ENCODE measurements at regions not wholly inside any gene's neighbourhood (a gene's known extent, or its start where the extent isn't known, plus 50 kb on each side); places are given as distances from the start of the nearest gene placed in this dataset.

DNA sequence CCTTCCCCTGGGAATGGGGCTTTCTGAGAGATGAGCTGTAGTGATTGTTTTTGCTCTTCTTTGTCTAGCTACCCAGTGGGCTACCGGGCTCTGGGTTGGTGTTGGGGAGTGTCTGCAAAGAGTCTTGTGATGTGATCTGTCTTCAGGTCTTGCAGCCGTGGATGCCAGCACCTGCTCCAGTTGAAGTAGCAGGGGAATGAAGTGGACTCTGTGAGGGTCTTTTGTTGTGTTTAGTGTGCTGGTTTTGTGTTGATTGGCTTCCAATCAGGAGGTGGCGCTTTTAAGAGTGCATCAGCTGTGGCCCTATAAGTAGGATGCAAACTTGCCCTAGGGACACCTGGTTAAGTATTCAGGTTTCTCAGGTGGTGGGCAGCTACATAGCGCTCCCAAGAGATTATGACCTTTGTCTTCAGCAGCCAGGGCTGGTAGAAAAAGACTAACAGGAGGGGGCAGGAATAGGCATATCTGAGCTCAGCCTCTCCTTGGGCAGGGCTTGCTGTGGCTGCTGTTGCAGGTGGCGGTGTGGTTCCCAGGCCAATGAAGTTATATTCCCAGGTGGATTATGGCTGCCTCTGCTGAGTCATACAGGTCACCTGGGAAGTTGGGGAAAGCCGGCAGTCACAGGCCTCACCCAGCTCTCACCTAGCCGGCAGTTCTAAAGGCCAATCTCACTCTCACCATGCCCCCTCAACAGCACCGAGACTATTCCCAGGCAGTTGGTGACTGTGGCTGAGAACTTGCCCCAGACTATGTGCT lies 315.7 kb upstream of the C11orf87 start:
- Histone ChIP-seq H3K27ac (no peak overlapping the region), H3K4me3 (no peak overlapping the region), H3K9me3 (no peaks in the 10 kb centered on the region), H3K27me3 (no peaks in the 10 kb centered on the region), H3K36me3 (no peaks in the 10 kb centered on the region), H3K4me1 (no peaks in the 10 kb centered on the region)
- intact Hi-C loops (cut with DNase I; ENCODE audit: low total_unique reads), result no loop called here
- TF ChIP-seq, protein P1, sequence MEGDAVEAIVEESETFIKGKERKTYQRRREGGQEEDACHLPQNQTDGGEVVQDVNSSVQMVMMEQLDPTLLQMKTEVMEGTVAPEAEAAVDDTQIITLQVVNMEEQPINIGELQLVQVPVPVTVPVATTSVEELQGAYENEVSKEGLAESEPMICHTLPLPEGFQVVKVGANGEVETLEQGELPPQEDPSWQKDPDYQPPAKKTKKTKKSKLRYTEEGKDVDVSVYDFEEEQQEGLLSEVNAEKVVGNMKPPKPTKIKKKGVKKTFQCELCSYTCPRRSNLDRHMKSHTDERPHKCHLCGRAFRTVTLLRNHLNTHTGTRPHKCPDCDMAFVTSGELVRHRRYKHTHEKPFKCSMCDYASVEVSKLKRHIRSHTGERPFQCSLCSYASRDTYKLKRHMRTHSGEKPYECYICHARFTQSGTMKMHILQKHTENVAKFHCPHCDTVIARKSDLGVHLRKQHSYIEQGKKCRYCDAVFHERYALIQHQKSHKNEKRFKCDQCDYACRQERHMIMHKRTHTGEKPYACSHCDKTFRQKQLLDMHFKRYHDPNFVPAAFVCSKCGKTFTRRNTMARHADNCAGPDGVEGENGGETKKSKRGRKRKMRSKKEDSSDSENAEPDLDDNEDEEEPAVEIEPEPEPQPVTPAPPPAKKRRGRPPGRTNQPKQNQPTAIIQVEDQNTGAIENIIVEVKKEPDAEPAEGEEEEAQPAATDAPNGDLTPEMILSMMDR (IDR thresholded peaks at IDR 0.05), result no peak
- DNase-seq, result no peak

DNA sequence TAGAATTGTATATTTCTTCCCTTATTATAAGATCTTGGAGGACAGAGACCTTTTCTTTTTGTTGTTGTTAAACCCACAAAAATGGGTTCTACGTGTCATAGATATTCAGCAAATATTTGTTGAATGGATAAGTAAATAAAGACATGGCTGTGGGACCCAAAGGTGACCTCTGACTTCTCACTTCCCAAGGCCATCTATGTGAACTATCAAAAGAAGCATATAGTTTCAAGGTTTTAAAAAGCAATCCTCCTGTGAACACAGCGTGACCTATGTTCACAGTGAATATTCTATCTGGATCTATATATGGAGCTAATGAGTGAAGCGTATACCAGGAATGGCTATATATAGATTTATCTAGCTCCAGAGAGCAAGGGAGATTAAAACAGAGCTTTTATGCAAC lies 312.8 kb upstream of the C11orf87 start:
- TF ChIP-seq, protein P1 (IDR thresholded peaks at IDR 0.05), result no peak
- H3K36me3 ChIP-seq, result no peaks in the 10 kb centered on the region

DNA sequence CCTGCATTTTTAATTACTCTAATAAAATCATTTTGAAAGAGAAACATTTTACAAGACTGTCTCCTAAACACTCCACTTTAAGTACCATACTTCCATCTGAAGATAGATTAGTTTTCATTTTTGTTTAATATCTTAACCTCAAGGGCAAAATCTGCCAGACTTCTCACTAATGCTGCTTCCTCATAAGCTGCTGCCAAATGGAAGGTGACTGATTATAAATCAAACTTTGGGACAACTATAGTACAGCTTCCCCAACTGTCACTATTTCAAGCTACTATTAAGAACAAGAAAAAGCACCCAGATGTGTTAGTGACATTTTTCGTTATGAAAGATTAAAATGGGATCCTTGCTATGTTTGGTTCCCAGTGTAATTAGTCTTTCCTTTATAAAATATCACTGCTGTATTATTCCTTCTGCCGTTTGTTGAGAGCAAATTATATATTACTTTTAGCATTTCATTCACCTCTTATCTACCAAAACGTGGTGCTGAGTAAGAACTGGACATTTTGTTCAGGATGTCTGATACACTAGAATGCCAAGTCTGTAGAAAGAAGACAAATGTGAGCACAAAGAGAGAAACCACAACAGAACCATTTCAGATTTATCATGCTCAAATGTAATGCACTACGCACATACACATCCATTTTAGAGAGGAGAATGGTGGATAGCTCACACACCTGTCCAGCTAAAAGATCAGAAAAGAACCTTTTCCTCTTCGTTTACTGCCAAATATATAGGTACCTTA lies 312.2 kb upstream of the C11orf87 start:
- H3K27ac ChIP-seq, result no peak overlapping the region
- H3K36me3 ChIP-seq, result no peaks in the 10 kb centered on the region
- no peak overlapping the region for H3K4me3 ChIP-seq
- no peaks in the 10 kb centered on the region for H3K27me3 ChIP-seq
- intact Hi-C loops (cut with DNase I; ENCODE audit: low total_unique reads), result no loop called here
- no peaks in the 10 kb centered on the region for H3K9me3 ChIP-seq
- no peaks in the 10 kb centered on the region for H3K4me1 ChIP-seq
- TF ChIP-seq, protein P1 (IDR thresholded peaks at IDR 0.05), result no peak
- no peak for DNase-seq

More for the DNA sequence above, 312.8 kb upstream of the C11orf87 start:
- H3K27ac ChIP-seq, result no peak overlapping the region
- H3K4me1 ChIP-seq, result no peaks in the 10 kb centered on the region
- intact Hi-C loops (cut with DNase I; ENCODE audit: low total_unique reads), result no loop called here
- H3K9me3 ChIP-seq, result no peaks in the 10 kb centered on the region
- no peak for DNase-seq
- H3K4me3 ChIP-seq, result no peak overlapping the region
- no peaks in the 10 kb centered on the region for H3K27me3 ChIP-seq

DNA sequence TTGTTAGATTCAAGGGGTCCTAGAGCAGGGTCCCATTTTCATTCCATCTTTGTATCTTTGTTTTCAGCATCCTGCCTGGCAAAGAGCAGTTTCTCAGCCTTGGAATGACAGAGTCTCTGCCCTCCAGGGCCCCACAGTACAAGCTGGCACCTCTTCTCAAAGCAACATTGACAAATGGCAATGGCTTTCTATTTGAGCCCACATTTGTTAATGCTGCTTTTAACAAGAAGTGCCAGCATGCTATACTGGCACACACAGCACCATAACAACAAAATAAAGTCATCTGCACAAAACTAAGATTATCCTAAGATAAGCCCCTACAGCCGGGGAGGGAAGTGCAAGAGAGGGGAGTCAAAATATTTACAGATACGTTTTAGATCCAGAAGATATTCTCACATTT lies 309.7 kb upstream of the C11orf87 start:
- H3K27ac ChIP-seq, result no peak overlapping the region
- DNase-seq, result no peak
- H3K4me1 ChIP-seq, result no peaks in the 10 kb centered on the region
- TF ChIP-seq, protein P1 (IDR thresholded peaks at IDR 0.05), result no peak
- no peaks in the 10 kb centered on the region for H3K27me3 ChIP-seq
- H3K9me3 ChIP-seq, result no peaks in the 10 kb centered on the region
- intact Hi-C loops (cut with DNase I; ENCODE audit: low total_unique reads), result no loop called here
- no peaks in the 10 kb centered on the region for H3K36me3 ChIP-seq
- H3K4me3 ChIP-seq, result no peak overlapping the region

DNA sequence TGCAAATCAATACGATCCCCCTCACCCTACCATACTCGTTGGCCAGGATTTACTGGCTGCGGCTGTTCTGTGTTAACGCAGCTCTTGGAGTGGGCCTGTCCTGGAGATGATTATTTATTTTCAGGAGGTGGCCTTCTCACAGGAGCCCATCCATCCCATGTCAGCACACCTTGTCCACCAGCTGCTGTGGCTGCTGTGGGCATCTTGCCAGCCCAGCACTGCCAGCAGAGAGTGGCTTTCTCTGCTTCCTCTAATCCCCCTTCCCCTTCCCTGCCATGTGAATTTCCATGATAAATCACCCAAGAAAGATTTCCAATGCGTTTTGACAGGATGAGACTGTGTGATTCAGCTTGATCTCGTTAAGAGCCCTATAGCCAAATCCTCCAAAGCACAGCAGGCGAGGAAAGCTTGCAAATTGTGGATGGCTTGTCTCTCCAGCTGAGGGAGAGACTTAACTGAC lies 309.1 kb upstream of the C11orf87 start:
- H3K27ac ChIP-seq, result no peak overlapping the region
- TF ChIP-seq, protein P1 (IDR thresholded peaks at IDR 0.05), result no peak
- intact Hi-C loops (cut with DNase I; ENCODE audit: low total_unique reads), result no loop called here

More for the DNA sequence above, 309.1 kb upstream of the C11orf87 start:
- no peaks in the 10 kb centered on the region for H3K4me1 ChIP-seq
- no peak for DNase-seq
- H3K9me3 ChIP-seq, result no peaks in the 10 kb centered on the region
- H3K36me3 ChIP-seq, result no peaks in the 10 kb centered on the region
- H3K4me3 ChIP-seq, result no peak overlapping the region
- no peaks in the 10 kb centered on the region for H3K27me3 ChIP-seq

All from tibial artery (tissue), 4 donors.